Activated CD8-positive, alpha-beta T cell treated with anti-CD3 and anti-CD28 coated beads for 36 hours (primary cell): ENCODE measurements at regions not wholly inside any gene's neighbourhood (a gene's known extent, or its start where the extent isn't known, plus 50 kb on each side); places are given as distances from the start of the nearest gene placed in this dataset.

Experiments used
- ATAC-seq: fragments of 200-7000 bp; cut with Tn5 transposase; one replicate; pipeline ENCODE4 v1.10.0; 2021; ENCODE audit warnings: mild to moderate bottlenecking, moderate library complexity
- CTCF ChIA-PET: fragments of 350-600 bp; sonication (Branson Sonifier 250); formaldehyde crosslinking; loops from one replicate; lab custom pipeline; 2021; ENCODE audit warnings: antibody characterized with exemption; lab: Charles Lee
- POLR2A ChIA-PET: fragments of 350-600 bp; sonication (Branson Sonifier 250); formaldehyde crosslinking; loops from one replicate; lab custom pipeline; 2021; ENCODE audit warnings: antibody characterized with exemption; lab: Charles Lee
- DNase-seq: peaks from one replicate; pipeline ENCODE4 v3.0.0-alpha.2; 2020
- H3K27ac Mint-ChIP-seq: one replicate; pipeline ENCODE4 v1.8.0; 2021; ENCODE audit warnings: mild to moderate bottlenecking, mixed read lengths
- H3K27me3 Mint-ChIP-seq: one replicate; pipeline ENCODE4 v1.8.0; 2021; ENCODE audit warnings: mixed read lengths
- H3K36me3 Mint-ChIP-seq: one replicate; pipeline ENCODE4 v1.8.0; 2021; ENCODE audit warnings: low read depth, mixed read lengths
- H3K4me1 Mint-ChIP-seq: one replicate; pipeline ENCODE4 v1.8.0; 2021; ENCODE audit warnings: low read depth, mixed read lengths
- H3K4me3 Mint-ChIP-seq: one replicate; pipeline ENCODE4 v1.8.0; 2021; ENCODE audit warnings: mild to moderate bottlenecking, moderate library complexity, mixed read lengths
- H3K9me3 Mint-ChIP-seq: one replicate; pipeline ENCODE4 v1.8.0; 2021; ENCODE audit warnings: mixed read lengths
- CTCF ChIP-seq: fragments of 200-600 bp; IDR thresholded peaks from one replicate; pipeline ENCODE4 v1.8.0; 2022; ENCODE audit warnings: antibody characterized with exemption, mild to moderate bottlenecking
- intact Hi-C: fragments of 100-400 bp; cut with micrococcal nuclease; formaldehyde crosslinking; loops from one replicate; pipeline ENCODE4 v1.10.0; 2022

GRCh38 chr13:87042946-87043345 is 628.2 kb upstream of the SLITRK5 start:
- no peak overlapping the region for H3K27ac Mint-ChIP-seq
- no peak for TF ChIP-seq CTCF
- no peak overlapping the region for H3K4me3 Mint-ChIP-seq
- no peaks in the 10 kb centered on the region for H3K4me1 Mint-ChIP-seq
- no peaks in the 10 kb centered on the region for H3K36me3 Mint-ChIP-seq
- ChIA-PET CTCF (no interaction called here), POLR2A (no interaction called here)
- peaks cover 14% of the 10 kb centered on the region for H3K9me3 Mint-ChIP-seq
- DNase-seq, result no peak
- intact Hi-C loops, result no loop called here
- ATAC-seq, result no peak
- H3K27me3 Mint-ChIP-seq, result no peaks in the 10 kb centered on the region

- ChIA-PET CTCF (no interaction called here), POLR2A (interaction anchor here (0.6 kb wide), 1 partner anchor 872 kb away, joined by 3 read pairs; no protein-coding TSS in a partner anchor)
Observed at GRCh38 chr13:87052731-87053130, 618.4 kb upstream of the SLITRK5 start.

GRCh38 chr13:87057807-87058520 is 613.2 kb upstream of the SLITRK5 start:
- Mint-ChIP-seq H3K4me1 (no peaks in the 10 kb centered on the region), H3K27ac (no peak overlapping the region), H3K4me3 (no peak overlapping the region), H3K27me3 (no peaks in the 10 kb centered on the region), H3K9me3 (peaks cover 6% of the 10 kb centered on the region), H3K36me3 (no peaks in the 10 kb centered on the region)
- intact Hi-C loops, result no loop called here
- ChIA-PET POLR2A (no interaction called here), CTCF (no interaction called here)
- DNase-seq (no peak), ATAC-seq (no peak)
- TF ChIP-seq CTCF, result no peak

More at GRCh38 chr13:87052731-87053130, 618.4 kb upstream of the SLITRK5 start:
- no peak overlapping the region for H3K4me3 Mint-ChIP-seq
- H3K9me3 Mint-ChIP-seq, result peaks cover 12% of the 10 kb centered on the region
- ATAC-seq (no peak), DNase-seq (no peak)
- no peak overlapping the region for H3K27ac Mint-ChIP-seq
- intact Hi-C loops, result no loop called here
- no peaks in the 10 kb centered on the region for H3K36me3 Mint-ChIP-seq
- H3K27me3 Mint-ChIP-seq, result no peaks in the 10 kb centered on the region
- H3K4me1 Mint-ChIP-seq, result no peaks in the 10 kb centered on the region
- TF ChIP-seq CTCF, result no peak

- Mint-ChIP-seq H3K27me3 (no peaks in the 10 kb centered on the region), H3K9me3 (peaks cover 3% of the 10 kb centered on the region), H3K4me3 (no peak overlapping the region), H3K27ac (no peak overlapping the region), H3K36me3 (no peaks in the 10 kb centered on the region), H3K4me1 (no peaks in the 10 kb centered on the region)
- DNase-seq, result no peak
- ChIA-PET CTCF (no interaction called here), POLR2A (no interaction called here)
- intact Hi-C loops, result no loop called here
- no peak for ATAC-seq
- TF ChIP-seq CTCF, result no peak
Observed at GRCh38 chr13:87058786-87059329, 612.3 kb upstream of the SLITRK5 start.

GRCh38 chr13:87078947-87079795 is 592.0 kb upstream of the SLITRK5 start:
- H3K27ac Mint-ChIP-seq, result no peak overlapping the region
- ChIA-PET CTCF (no interaction called here), POLR2A (no interaction called here)
- DNase-seq (no peak), ATAC-seq (no peak)
- H3K4me1 Mint-ChIP-seq, result no peaks in the 10 kb centered on the region
- TF ChIP-seq CTCF, result no peak
- H3K27me3 Mint-ChIP-seq, result no peaks in the 10 kb centered on the region
- no peaks in the 10 kb centered on the region for H3K36me3 Mint-ChIP-seq
- no peak overlapping the region for H3K4me3 Mint-ChIP-seq
- H3K9me3 Mint-ChIP-seq, result peaks cover 2% of the 10 kb centered on the region
- intact Hi-C loops, result no loop called here
